MM.1S (cell line): ENCODE measurements at regions not wholly inside any gene's neighbourhood (a gene's known extent, or its start where the extent isn't known, plus 50 kb on each side); places are given as distances from the start of the nearest gene placed in this dataset.

Experiments
- DNase-seq: peaks from one replicate; pipeline ENCODE4 v3.0.0-alpha.2; 2015
- H2AFZ ChIP-seq: fragments of 300-600 bp; sonication (generic); 2 replicates; pipeline ENCODE4 v1.6.0; 2016; ENCODE audit warnings: antibody characterized with exemption, low read length
- H3F3A ChIP-seq: fragments of 300-600 bp; sonication (generic); 2 replicates; pipeline ENCODE4 v1.6.1; 2016; ENCODE audit warnings: mild to moderate bottlenecking, antibody characterized with exemption, low read length, moderate library complexity, mixed read lengths; ENCODE audit not compliant: insufficient read depth
- H3K27ac ChIP-seq: fragments of 300-600 bp; sonication (generic); 2 replicates; pipeline ENCODE4 v1.5.1; 2016; ENCODE audit warnings: mild to moderate bottlenecking, low read length
- H3K27me3 ChIP-seq: fragments of 300-600 bp; sonication (generic); replicated peaks from 2 replicates; pipeline ENCODE4 v1.6.0; 2016; ENCODE audit warnings: low read length; ENCODE audit not compliant: insufficient read depth
- H3K36me3 ChIP-seq: fragments of 300-600 bp; sonication (generic); replicated peaks from 2 replicates; pipeline ENCODE4 v1.6.1; 2016; ENCODE audit warnings: mild to moderate bottlenecking, low read length, mixed read lengths; ENCODE audit not compliant: insufficient read depth
- H3K4me1 ChIP-seq: fragments of 300-600 bp; sonication (generic); 2 replicates; pipeline ENCODE4 v1.6.1; 2016; ENCODE audit warnings: low read length, mixed read lengths
- H3K4me2 ChIP-seq: fragments of 300-600 bp; sonication (generic); 2 replicates; pipeline ENCODE4 v1.6.0; 2016; ENCODE audit warnings: low read depth, low read length
- H3K4me3 ChIP-seq: fragments of 300-600 bp; sonication (generic); 2 replicates; pipeline ENCODE4 v1.5.1; 2016; ENCODE audit warnings: low read length, mixed read lengths
- H3K79me2 ChIP-seq: fragments of 300-600 bp; sonication (generic); 2 replicates; pipeline ENCODE4 v1.6.1; 2016; ENCODE audit warnings: mixed run types, low read length, mixed read lengths
- H3K9ac ChIP-seq: fragments of 300-600 bp; sonication (generic); 2 replicates; pipeline ENCODE4 v1.6.1; 2016; ENCODE audit warnings: low read length, mixed read lengths
- H3K9me2 ChIP-seq: fragments of 300-600 bp; sonication (generic); replicated peaks from 2 replicates; pipeline ENCODE4 v1.6.1; 2016; ENCODE audit warnings: mild to moderate bottlenecking, low read length, mixed read lengths; ENCODE audit not compliant: insufficient read depth
- H3K9me3 ChIP-seq: fragments of 300-600 bp; sonication (generic); replicated peaks from 2 replicates; pipeline ENCODE4 v1.6.1; 2016; ENCODE audit warnings: mild to moderate bottlenecking, low read length, mixed read lengths; ENCODE audit not compliant: insufficient read depth
- H4K20me1 ChIP-seq: fragments of 300-600 bp; sonication (generic); 2 replicates; pipeline ENCODE4 v1.6.1; 2016; ENCODE audit warnings: mild to moderate bottlenecking, low read length, moderate library complexity, mixed read lengths; ENCODE audit not compliant: insufficient read depth
- EZH2 ChIP-seq: fragments of 300-600 bp; sonication (generic); optimal IDR thresholded peaks from 2 replicates; pipeline ENCODE3; 2017; ENCODE audit warnings: low read depth, mild to moderate bottlenecking, antibody characterized with exemption, low read length, mixed read lengths
- EZH2phosphoT487 ChIP-seq: fragments of 300-600 bp; sonication (generic); IDR thresholded peaks from 2 replicates; pipeline ENCODE4 v1.6.1; 2018; ENCODE audit warnings: antibody characterized with exemption, low read length
- TF ChIP-seq, protein P1 (sequence below): fragments of 300-600 bp; sonication (generic); IDR thresholded peaks from 2 replicates; pipeline ENCODE4 v1.5.1; 2016; ENCODE audit warnings: antibody characterized with exemption, low read length, mixed read lengths

DNA sequence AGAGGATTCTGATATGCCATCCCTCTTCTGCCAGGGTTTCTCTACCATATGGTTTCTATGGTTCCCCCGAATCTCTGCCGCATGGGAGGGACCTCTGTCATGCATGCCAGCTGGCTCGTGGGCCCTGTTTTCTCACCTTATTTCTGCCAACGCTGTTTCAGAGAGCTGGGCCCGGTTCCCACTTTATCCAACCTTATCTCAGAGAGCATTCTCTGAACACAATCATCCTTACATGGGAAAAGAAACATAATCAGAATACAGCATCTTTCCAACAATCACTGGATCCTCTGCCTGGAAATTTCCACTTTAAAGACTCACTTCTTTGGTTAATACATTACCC lies 234.5 kb upstream of the ZBTB20 start:
- Histone ChIP-seq H3K36me3 (no peaks in the 10 kb centered on the region), H3K9me3 (no peaks in the 10 kb centered on the region), H3K4me1 (no peaks in the 10 kb centered on the region), H3F3A (no peaks in the 10 kb centered on the region), H4K20me1 (no peaks in the 10 kb centered on the region), H3K4me3 (no peak overlapping the region), H2AFZ (no peak overlapping the region), H3K9me2 (no peaks in the 10 kb centered on the region), H3K79me2 (no peaks in the 10 kb centered on the region), H3K27me3 (no peaks in the 10 kb centered on the region), H3K27ac (no peak overlapping the region), H3K4me2 (no peak overlapping the region), H3K9ac (no peak overlapping the region)
- TF ChIP-seq, protein P1, sequence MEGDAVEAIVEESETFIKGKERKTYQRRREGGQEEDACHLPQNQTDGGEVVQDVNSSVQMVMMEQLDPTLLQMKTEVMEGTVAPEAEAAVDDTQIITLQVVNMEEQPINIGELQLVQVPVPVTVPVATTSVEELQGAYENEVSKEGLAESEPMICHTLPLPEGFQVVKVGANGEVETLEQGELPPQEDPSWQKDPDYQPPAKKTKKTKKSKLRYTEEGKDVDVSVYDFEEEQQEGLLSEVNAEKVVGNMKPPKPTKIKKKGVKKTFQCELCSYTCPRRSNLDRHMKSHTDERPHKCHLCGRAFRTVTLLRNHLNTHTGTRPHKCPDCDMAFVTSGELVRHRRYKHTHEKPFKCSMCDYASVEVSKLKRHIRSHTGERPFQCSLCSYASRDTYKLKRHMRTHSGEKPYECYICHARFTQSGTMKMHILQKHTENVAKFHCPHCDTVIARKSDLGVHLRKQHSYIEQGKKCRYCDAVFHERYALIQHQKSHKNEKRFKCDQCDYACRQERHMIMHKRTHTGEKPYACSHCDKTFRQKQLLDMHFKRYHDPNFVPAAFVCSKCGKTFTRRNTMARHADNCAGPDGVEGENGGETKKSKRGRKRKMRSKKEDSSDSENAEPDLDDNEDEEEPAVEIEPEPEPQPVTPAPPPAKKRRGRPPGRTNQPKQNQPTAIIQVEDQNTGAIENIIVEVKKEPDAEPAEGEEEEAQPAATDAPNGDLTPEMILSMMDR = no peak
- no peak for TF ChIP-seq EZH2phosphoT487
- TF ChIP-seq EZH2 = no peak
- no peak for DNase-seq

DNA sequence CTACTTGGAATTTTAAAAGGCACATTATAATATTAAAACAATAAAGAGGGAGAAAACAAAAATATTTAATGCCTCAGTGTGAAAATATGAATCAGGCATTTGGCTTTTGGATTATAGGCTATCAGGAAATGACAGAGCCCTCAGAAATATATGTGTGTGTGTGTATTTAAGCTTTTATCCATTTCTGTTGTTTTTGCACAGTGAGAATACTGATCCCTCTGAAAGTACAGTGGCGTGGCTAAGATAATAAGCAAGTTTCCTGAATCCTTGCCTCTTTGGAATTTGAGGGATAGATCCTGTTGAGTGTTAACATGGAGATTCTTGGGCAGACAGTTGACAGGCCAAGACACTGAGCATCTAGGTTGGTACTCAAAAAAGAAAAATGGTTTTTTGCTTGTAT lies 234.8 kb upstream of the ZBTB20 start:
- Histone ChIP-seq H3K36me3 (no peaks in the 10 kb centered on the region), H3K27me3 (no peaks in the 10 kb centered on the region), H2AFZ (no peak overlapping the region), H3F3A (no peaks in the 10 kb centered on the region), H3K79me2 (no peaks in the 10 kb centered on the region), H3K4me3 (no peak overlapping the region), H3K9ac (no peak overlapping the region), H3K4me2 (no peak overlapping the region), H3K9me2 (no peaks in the 10 kb centered on the region), H4K20me1 (no peaks in the 10 kb centered on the region), H3K4me1 (no peaks in the 10 kb centered on the region), H3K27ac (no peak overlapping the region), H3K9me3 (no peaks in the 10 kb centered on the region)
- no peak for DNase-seq
- TF ChIP-seq, protein P1 = no peak
- TF ChIP-seq EZH2 = no peak

DNA sequence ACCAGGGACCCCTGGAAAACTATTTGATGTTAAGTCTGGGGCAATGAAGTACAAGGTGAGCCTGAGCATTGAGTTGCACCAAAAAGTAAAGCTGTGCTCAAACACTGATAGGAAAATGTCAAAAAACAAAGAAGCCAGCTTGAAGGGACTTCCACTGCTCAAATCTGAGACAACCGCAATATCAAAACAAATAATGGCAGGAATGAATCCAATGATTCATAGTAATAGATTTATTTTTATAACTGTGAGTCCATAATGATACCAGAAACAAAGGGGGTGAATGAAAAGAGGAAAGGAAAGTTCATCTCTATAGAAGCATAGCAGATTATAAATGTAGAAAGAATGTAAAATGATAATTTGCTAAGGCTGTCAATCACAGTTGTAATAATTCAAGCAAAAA lies 237.3 kb upstream of the ZBTB20 start:
- H3K27me3 ChIP-seq = no peaks in the 10 kb centered on the region

More for the DNA sequence above, 237.3 kb upstream of the ZBTB20 start:
- H3K27ac ChIP-seq = no peak overlapping the region
- no peak overlapping the region for H3K4me3 ChIP-seq
- no peaks in the 10 kb centered on the region for H4K20me1 ChIP-seq
- TF ChIP-seq, protein P1 = no peak
- TF ChIP-seq EZH2phosphoT487 = no peak
- TF ChIP-seq EZH2 = no peak
- no peak overlapping the region for H3K4me2 ChIP-seq
- no peak for DNase-seq
- H3K9ac ChIP-seq = no peak overlapping the region
- H3K79me2 ChIP-seq = no peaks in the 10 kb centered on the region
- H3K9me2 ChIP-seq = no peaks in the 10 kb centered on the region
- H3F3A ChIP-seq = no peaks in the 10 kb centered on the region
- H3K9me3 ChIP-seq = no peaks in the 10 kb centered on the region
- H2AFZ ChIP-seq = no peak overlapping the region
- H3K36me3 ChIP-seq = no peaks in the 10 kb centered on the region
- H3K4me1 ChIP-seq = no peaks in the 10 kb centered on the region
